IMR-90 (cell line): ENCODE measurements at regions not wholly inside any gene's neighbourhood (a gene's known extent, or its start where the extent isn't known, plus 50 kb on each side); places are given as distances from the start of the nearest gene placed in this dataset.

Experiments used
- ATAC-seq: fragments of 200-7000 bp; cut with Tn5 transposase; 2 replicates; pipeline ENCODE4 v1.9.1; 2020; ENCODE audit warnings: low read depth, mild to moderate bottlenecking, moderate library complexity
- BruUV-seq: library from RNA; stranded (reverse); fragments of 400-500 nt; replicated peaks from 2 replicates; lab custom pipeline; 2021; lab: Mats Ljungman, UMichigan
- CTCF ChIA-PET: fragments of 300-600 bp; formaldehyde crosslinking; extraction: SDS; loops from one replicate; lab custom pipeline; 2021; ENCODE audit warnings: antibody characterized with exemption; lab: Yijun Ruan, JAX
- POLR2A ChIA-PET: fragments of 300-600 bp; sonication (Branson Sonifier 250); formaldehyde crosslinking; loops from one replicate; lab custom pipeline; 2022; ENCODE audit warnings: antibody characterized with exemption; ENCODE audit not compliant: unreplicated experiment; lab: Charles Lee
- DNase-seq: peaks from one replicate; pipeline ENCODE4 v3.0.0; 2013
- H2AFZ ChIP-seq: replicated peaks from 2 replicates; pipeline ENCODE3; 2013; ENCODE audit warnings: low read length, mild to moderate bottlenecking; ENCODE audit not compliant: poor library complexity
- H2AK5ac ChIP-seq: 2 replicates; pipeline ENCODE4 v1.6.1; 2013; ENCODE audit warnings: low read depth, low read length, inconsistent platforms
- H2AK9ac ChIP-seq: replicated peaks from 2 replicates; pipeline ENCODE3; 2013; ENCODE audit warnings: mild to moderate bottlenecking, low read depth, low read length, moderate library complexity; ENCODE audit not compliant: poor library complexity
- H2BK120ac ChIP-seq: 2 replicates; pipeline ENCODE4 v1.6.1; 2013; ENCODE audit warnings: low read depth, low read length, inconsistent platforms
- H2BK15ac ChIP-seq: 3 replicates; pipeline ENCODE4 v1.6.1; 2013; ENCODE audit warnings: low read depth, low read length, inconsistent platforms
- H2BK20ac ChIP-seq: 2 replicates; pipeline ENCODE4 v1.6.1; 2013; ENCODE audit warnings: low read depth, mild to moderate bottlenecking, inconsistent platforms, low read length, moderate library complexity
- H2BK5ac ChIP-seq: 2 replicates; pipeline ENCODE4 v1.6.1; 2013; ENCODE audit warnings: mild to moderate bottlenecking, low read depth, low read length, inconsistent platforms; ENCODE audit not compliant: poor library complexity, severe bottlenecking
- H3K14ac ChIP-seq: replicated peaks from 2 replicates; pipeline ENCODE4 v1.6.1; 2013; ENCODE audit warnings: low read depth, low read length, inconsistent platforms
- H3K18ac ChIP-seq: 2 replicates; pipeline ENCODE4 v1.6.1; 2013; ENCODE audit warnings: low read depth, low read length, control low read depth
- H3K23ac ChIP-seq: 2 replicates; pipeline ENCODE4 v1.6.1; 2013; ENCODE audit warnings: low read depth, low read length, inconsistent platforms
- H3K27ac ChIP-seq: 2 replicates; pipeline ENCODE4 v1.5.1; 2013; ENCODE audit warnings: mild to moderate bottlenecking, control low read depth, low read length; ENCODE audit not compliant: insufficient read depth
- H3K27me3 ChIP-seq: 2 replicates; pipeline ENCODE4 v1.6.1; 2013; ENCODE audit warnings: low read length; ENCODE audit not compliant: control insufficient read depth, insufficient read depth
- H3K36me3 ChIP-seq: 2 replicates; pipeline ENCODE4 v1.6.1; 2013; ENCODE audit warnings: low read length, mixed read lengths; ENCODE audit not compliant: control insufficient read depth, insufficient read depth
- H3K4ac ChIP-seq: 2 replicates; pipeline ENCODE4 v1.6.1; 2013; ENCODE audit warnings: low read depth, low read length, inconsistent platforms
- H3K4me1 ChIP-seq: 2 replicates; pipeline ENCODE4 v1.6.1; 2013; ENCODE audit warnings: low read length, mixed read lengths; ENCODE audit not compliant: control insufficient read depth, insufficient read depth
- H3K4me2 ChIP-seq: 2 replicates; pipeline ENCODE4 v1.6.1; 2013; ENCODE audit warnings: low read depth, mild to moderate bottlenecking, control low read depth, low read length, moderate library complexity
- H3K4me3 ChIP-seq: 2 replicates; pipeline ENCODE4 v1.5.1; 2013; ENCODE audit warnings: low read depth, mild to moderate bottlenecking, control low read depth, low read length, moderate library complexity; ENCODE audit not compliant: insufficient read depth
- H3K56ac ChIP-seq: 2 replicates; pipeline ENCODE4 v1.6.1; 2013; ENCODE audit warnings: low read length, inconsistent platforms; ENCODE audit not compliant: insufficient read depth; ENCODE audit errors: extremely low read depth
- H3K79me1 ChIP-seq, 2 experiments: 2 replicates each; pipeline ENCODE4 v1.6.1; 2013; ENCODE audit warnings: low read length in 2 of 2, inconsistent platforms in 1 of 2, low read depth in 1 of 2
- H3K9ac ChIP-seq: 2 replicates; pipeline ENCODE4 v1.6.1; 2013; ENCODE audit warnings: low read depth, low read length, control low read depth
- H3K9me1 ChIP-seq: 2 replicates; pipeline ENCODE4 v1.6.1; 2013; ENCODE audit warnings: low read length, inconsistent platforms; ENCODE audit not compliant: insufficient read depth
- H3K9me3 ChIP-seq: 2 replicates; pipeline ENCODE4 v1.6.1; 2013; ENCODE audit warnings: low read length; ENCODE audit not compliant: control insufficient read depth, insufficient read depth
- H4K20me1 ChIP-seq: 2 replicates; pipeline ENCODE4 v1.6.1; 2013; ENCODE audit warnings: low read length, inconsistent platforms; ENCODE audit not compliant: insufficient read depth
- H4K5ac ChIP-seq: 2 replicates; pipeline ENCODE4 v1.6.1; 2013; ENCODE audit warnings: mild to moderate bottlenecking, low read depth, low read length, control low read depth
- H4K8ac ChIP-seq, 2 experiments: 2 replicates each; pipeline ENCODE4 v1.6.1; 2013; ENCODE audit warnings: low read depth in 2 of 2, low read length in 2 of 2, control low read depth in 1 of 2, inconsistent platforms in 1 of 2
- H4K91ac ChIP-seq: 2 replicates; pipeline ENCODE4 v1.6.1; 2013; ENCODE audit warnings: low read depth, low read length, inconsistent platforms; ENCODE audit not compliant: insufficient read depth
- BHLHE40 ChIP-seq: fragments of 150-350 bp; IDR thresholded peaks from 2 replicates; pipeline ENCODE4 v1.6.1; 2016; ENCODE audit warnings: mild to moderate bottlenecking, low read depth, low read length
- CEBPB ChIP-seq: IDR thresholded peaks from 2 replicates; pipeline ENCODE4 v1.6.1; 2012; ENCODE audit warnings: low read depth, low read length, improper control_type of control experiment
- CHD1 ChIP-seq: IDR thresholded peaks from 2 replicates; pipeline ENCODE4 v1.6.1; 2012; ENCODE audit warnings: low read depth, low read length, improper control_type of control experiment
- CTCF ChIP-seq: conservative IDR thresholded peaks from 2 replicates; pipeline ENCODE4 v1.5.1; 2012; ENCODE audit warnings: mild to moderate bottlenecking, low read depth, low read length, improper control_type of control experiment
- FOS ChIP-seq: fragments of 150-350 bp; IDR thresholded peaks from 2 replicates; pipeline ENCODE4 v1.6.1; 2016; ENCODE audit warnings: low read depth, low read length
- MAFK ChIP-seq: IDR thresholded peaks from 2 replicates; pipeline ENCODE4 v1.6.1; 2012; ENCODE audit warnings: low read depth, low read length, improper control_type of control experiment
- MAZ ChIP-seq: IDR thresholded peaks from 2 replicates; pipeline ENCODE4 v1.6.1; 2012; ENCODE audit warnings: low read depth, mild to moderate bottlenecking, low read length, improper control_type of control experiment, moderate library complexity, borderline replicate concordance
- MXI1 ChIP-seq: IDR thresholded peaks from 2 replicates; pipeline ENCODE4 v1.6.1; 2012; ENCODE audit warnings: low read depth, mild to moderate bottlenecking, low read length, moderate library complexity, borderline replicate concordance
- NFE2L2 ChIP-seq: fragments of 150-350 bp; IDR thresholded peaks from 2 replicates; pipeline ENCODE4 v1.6.1; 2016; ENCODE audit warnings: low read depth, mild to moderate bottlenecking, low read length
- POLR2A ChIP-seq: IDR thresholded peaks from 2 replicates; pipeline ENCODE4 v1.6.1; 2012; ENCODE audit warnings: mild to moderate bottlenecking, low read depth, low read length
- RAD21 ChIP-seq: IDR thresholded peaks from 2 replicates; pipeline ENCODE4 v1.6.1; 2012; ENCODE audit warnings: low read length, improper control_type of control experiment
- RCOR1 ChIP-seq: IDR thresholded peaks from 2 replicates; pipeline ENCODE4 v1.6.1; 2012; ENCODE audit warnings: mild to moderate bottlenecking, low read length, improper control_type of control experiment; ENCODE audit not compliant: insufficient replicate concordance
- RFX5 ChIP-seq: IDR thresholded peaks from 2 replicates; pipeline ENCODE4 v1.8.0; 2012; ENCODE audit warnings: low read depth, mild to moderate bottlenecking, low read length, moderate library complexity
- USF2 ChIP-seq: fragments of 150-350 bp; IDR thresholded peaks from 2 replicates; pipeline ENCODE4 v1.6.1; 2017; ENCODE audit warnings: mild to moderate bottlenecking, antibody characterized with exemption, low read length, low read depth
- WGBS, 2 experiments: methylation state at CpG; one replicate each; pipeline versions ENCODE4 v1.1.5 to v1.1.7; 2013; ENCODE audit warnings: missing lambda C conversion rate in 2 of 2; ENCODE audit not compliant: insufficient read length in 1 of 2; ENCODE audit errors: extremely low coverage in 2 of 2; 5-methylcytosine and 5-hydroxymethylcytosine counted together
- dilution Hi-C: fragments of 300-500 bp; cut with HindIII; formaldehyde crosslinking; loops from one replicate; pipeline ENCODE4 v1.14.3; 2018; ENCODE audit warnings: low sequenced_read_pairs; ENCODE audit not compliant: unreplicated experiment
- in situ Hi-C: fragments of 300-500 bp; cut with MboI; formaldehyde crosslinking; loops from 3 replicates; pipeline ENCODE4 v1.14.3; 2019; ENCODE audit warnings: low sequenced_read_pairs, inconsistent platforms, mixed read lengths
- intact Hi-C: fragments of 100-400 bp; cut with micrococcal nuclease; formaldehyde crosslinking; loops from 2 replicates; pipeline ENCODE4 v1.10.0; 2022

- CTCF ChIA-PET: no interaction called here
- Histone ChIP-seq H3K4me1 (no peaks in the 10 kb centered on the region), H4K20me1 (no peaks in the 10 kb centered on the region), H3K14ac (no peak overlapping the region), H3K18ac (no peak overlapping the region), H3K9ac (no peak overlapping the region), H3K27ac (no peak overlapping the region), H3K4me3 (no peak overlapping the region), H3K9me1 (no peaks in the 10 kb centered on the region), H2BK20ac (no peak overlapping the region), H3K4ac (no peak overlapping the region), H3K9me3 (peaks cover 2% of the 10 kb centered on the region; the same call in 1 of the 2 replicates), H3K23ac (no peak overlapping the region), H4K5ac (no peak overlapping the region), H3K56ac (no peak overlapping the region), H2BK120ac (no peak overlapping the region), H3K36me3 (no peaks in the 10 kb centered on the region), H3K4me2 (no peak overlapping the region), H4K91ac (no peak overlapping the region), H3K27me3 (no peaks in the 10 kb centered on the region), H2BK15ac (no peak overlapping the region), H2AFZ (no peak overlapping the region), H4K8ac (no peak overlapping the region), H2AK5ac (no peak overlapping the region), H3K79me1 (no peaks in the 10 kb centered on the region), H2BK5ac (no peak overlapping the region), H2AK9ac (no peak overlapping the region)
- no peak for TF ChIP-seq RAD21
- no peak for TF ChIP-seq MAZ
- TF ChIP-seq NFE2L2: no peak
- TF ChIP-seq POLR2A: no peak
- TF ChIP-seq FOS: no peak
- TF ChIP-seq BHLHE40: no peak
- no peak for TF ChIP-seq CTCF
- no peak for TF ChIP-seq RCOR1
- no peak for TF ChIP-seq USF2
- TF ChIP-seq CHD1: no peak
- no peak for TF ChIP-seq MAFK
- TF ChIP-seq RFX5: no peak
- TF ChIP-seq CEBPB: no peak
- TF ChIP-seq MXI1: no peak
- no TSS peak for BruUV-seq
- POLR2A ChIA-PET: no interaction called here
- no peak for ATAC-seq
- intact Hi-C loops (no loop called here), in situ Hi-C loops (no loop called here), dilution Hi-C loops (no loop called here)
- WGBS, 2 experiments: 90% methylated on average over 2 of the region's 4 CpGs; no CpG with 5 or more reads in 1 of the 2 experiments
- DNase-seq: no peak
These were observed 324.1 kb downstream of the RBM26 start for GRCh38 chr13:79081942-79082341.
